Stimulated activated CD4-positive, alpha-beta T cell treated with anti-CD3 and anti-CD28 coated beads, Interleukin-2, amount 100 ng/mL, for 24 hours (primary cell): ENCODE measurements at regions not wholly inside any gene's neighbourhood (a gene's known extent, or its start where the extent isn't known, plus 50 kb on each side); places are given as distances from the start of the nearest gene placed in this dataset.
"Not testable (repeated sequence)": the region's sequence is repeated elsewhere in the genome, so short reads cannot be mapped to it uniquely, and the experiment has no call there.

ENCODE experiments used
- DNase-seq, 2 donors: peaks; one replicate each; pipeline ENCODE4 v3.0.0-alpha.2; 2020

- no peak for DNase-seq
These were observed 71.0 kb downstream of the COQ2 start for GRCh38 chr4:83213640-83214039.

GRCh38 chr4:83212041-83212851 is 72.4 kb downstream of the COQ2 start:
- DNase-seq: peak in 1 of 2 donors; percentile 41

DNA sequence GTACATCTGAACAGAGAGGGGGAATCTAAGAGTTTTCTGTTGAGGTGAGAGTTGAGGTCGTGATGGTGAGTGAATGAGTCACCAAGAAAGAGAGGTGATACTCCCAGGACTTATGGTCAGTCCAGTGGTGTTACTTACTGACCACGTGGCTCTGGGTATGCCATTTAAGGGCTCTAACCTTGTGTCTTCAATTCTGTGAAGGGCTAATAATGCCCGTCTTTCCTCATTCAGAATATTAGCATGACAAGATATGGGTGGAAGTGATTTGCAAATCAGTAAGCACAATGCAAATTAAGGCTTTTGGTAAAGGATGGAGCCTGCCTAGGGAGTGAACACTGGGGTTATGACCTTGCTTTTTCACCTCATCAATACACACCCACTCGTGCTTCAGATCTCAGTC is 75.2 kb downstream of the COQ2 start:
- no peak for DNase-seq

DNA sequence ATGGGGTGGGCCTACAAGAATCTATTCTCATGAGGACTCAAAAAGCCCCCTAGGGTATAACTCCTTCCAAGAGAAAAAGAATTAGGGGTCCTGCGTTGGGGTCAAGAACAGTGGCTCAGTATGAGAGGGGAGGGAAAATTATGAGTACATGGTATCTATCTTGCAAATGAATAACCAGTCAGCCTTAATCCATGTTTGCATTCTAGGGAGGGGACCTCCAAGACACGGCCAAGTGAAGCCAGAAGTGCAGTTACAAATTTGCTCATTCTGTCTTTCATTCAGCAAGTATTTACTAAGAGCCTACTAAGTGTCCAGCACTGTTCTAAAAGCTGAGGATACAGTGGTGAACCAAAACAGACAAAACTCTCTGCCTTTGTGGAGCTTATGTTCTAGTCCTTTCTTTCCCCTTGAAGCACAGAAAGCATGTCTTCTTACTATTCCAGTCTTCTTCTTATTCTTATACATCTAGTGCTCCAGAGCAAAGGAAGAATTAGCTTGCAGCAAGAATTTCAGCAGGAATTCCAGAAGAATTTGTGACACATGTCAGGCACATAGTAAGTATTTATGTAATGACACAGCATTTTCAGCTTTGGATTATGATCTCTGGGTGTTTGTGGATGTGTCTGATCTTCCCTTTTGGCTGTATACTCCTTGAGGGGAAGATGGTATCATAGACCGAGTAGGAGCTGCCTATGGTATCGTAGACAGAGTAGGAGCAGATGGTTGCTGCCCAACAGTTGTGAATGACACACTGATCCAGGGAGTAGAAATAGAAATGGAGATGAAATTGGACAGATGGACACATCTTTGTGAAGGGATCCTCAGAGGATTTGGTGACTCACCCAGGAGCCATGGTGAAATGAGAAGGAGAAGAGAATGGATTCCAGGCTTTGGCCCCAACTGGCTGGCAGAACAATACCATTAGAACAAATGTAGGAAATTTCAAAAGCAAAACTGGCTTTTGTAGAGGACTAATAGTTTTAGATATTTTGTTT is 75.9 kb downstream of the COQ2 start:
- no peak for DNase-seq

DNA sequence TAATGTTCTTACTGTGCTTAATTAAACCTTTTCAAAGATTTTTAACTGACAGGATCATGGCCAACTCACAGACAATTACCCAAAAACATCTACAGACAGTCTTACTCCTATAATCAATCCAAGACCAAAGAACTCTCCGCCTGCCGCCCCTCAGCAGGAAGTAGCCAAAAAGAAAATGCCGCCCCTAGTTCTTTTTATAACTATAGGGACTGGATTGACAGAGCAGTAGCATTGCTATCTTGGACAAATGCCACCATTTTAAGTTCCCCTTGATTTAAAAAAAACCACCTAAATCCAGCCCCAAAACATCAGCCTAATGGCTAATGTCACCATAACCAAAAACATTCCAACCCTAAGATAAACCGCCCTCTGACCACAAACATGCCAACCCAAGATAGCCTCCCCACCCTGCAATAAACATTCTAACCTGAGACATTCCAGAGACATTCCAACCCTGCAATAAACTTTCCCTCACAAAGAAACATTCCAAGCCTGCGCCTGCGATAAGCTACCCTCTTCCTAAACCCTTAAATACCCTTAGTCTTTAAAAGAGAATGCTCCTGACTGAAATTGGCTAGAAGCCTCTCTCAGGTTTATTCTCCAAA is 77.0 kb downstream of the COQ2 start:
- DNase-seq: no peak

- no peak for DNase-seq
These were observed 78.8 kb downstream of the COQ2 start for GRCh38 chr4:83205760-83206159.

- DNase-seq: no peak
These were observed 79.9 kb downstream of the COQ2 start for GRCh38 chr4:83204731-83205130.

DNA sequence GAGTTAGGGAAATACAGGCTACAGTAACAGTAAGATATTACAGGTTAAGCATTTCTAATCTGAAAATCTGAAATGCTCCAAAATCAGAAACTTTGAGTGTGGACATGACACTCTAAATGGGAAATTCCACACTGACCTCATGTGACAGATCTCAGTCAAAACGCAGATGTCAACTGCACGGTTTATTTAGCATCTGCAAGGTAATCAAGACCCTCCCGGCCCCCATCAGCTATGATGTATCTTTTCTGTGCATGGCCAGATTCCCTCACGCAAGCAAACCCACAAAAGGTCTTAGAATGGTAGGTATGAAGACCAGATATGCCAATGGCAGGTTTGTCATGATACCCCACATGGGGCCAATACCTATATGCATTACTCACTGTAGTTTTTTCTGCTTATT is 82.8 kb downstream of the COQ2 start:
- DNase-seq: no peak

DNA sequence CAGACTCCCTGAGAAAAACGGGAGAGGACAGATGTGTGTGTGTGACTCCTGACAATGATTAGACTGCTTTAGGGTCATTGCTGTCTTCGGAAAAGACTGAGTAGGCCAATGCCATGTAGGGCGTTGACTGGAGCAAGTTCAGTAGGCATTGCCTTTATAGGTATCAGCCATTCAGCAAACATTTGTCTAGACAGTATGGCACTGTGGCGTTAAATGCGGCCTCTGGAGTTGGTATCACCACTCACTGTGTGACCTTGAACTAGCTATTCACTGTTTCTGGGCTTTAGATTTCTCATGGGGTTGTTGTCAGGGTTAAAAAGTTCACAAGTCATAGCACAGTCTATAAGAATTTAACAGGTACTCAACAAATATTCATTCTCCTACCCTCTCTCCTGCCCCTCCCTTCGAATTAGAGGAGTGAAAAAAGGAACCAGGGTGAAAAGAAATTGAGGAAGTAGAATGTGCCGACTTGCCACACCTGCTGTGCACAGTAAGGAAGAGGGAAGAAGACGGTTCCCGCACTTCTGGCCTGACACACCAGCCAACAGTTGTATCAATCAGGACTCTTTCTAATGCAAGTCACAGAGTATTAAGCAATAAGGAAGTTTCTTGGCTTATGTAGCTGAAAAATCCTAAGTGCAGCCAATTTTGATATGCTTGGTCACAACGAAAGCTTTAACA is 83.2 kb upstream of the PLAC8 start:
- DNase-seq: no peak

GRCh38 chr4:83196921-83197320 is 82.4 kb upstream of the PLAC8 start:
- DNase-seq: no peak

- DNase-seq: no peak
These were observed 80.7 kb upstream of the PLAC8 start for GRCh38 chr4:83195269-83195668.

GRCh38 chr4:83194588-83194987 is 80.1 kb upstream of the PLAC8 start:
- not testable (repeated sequence) for DNase-seq

DNA sequence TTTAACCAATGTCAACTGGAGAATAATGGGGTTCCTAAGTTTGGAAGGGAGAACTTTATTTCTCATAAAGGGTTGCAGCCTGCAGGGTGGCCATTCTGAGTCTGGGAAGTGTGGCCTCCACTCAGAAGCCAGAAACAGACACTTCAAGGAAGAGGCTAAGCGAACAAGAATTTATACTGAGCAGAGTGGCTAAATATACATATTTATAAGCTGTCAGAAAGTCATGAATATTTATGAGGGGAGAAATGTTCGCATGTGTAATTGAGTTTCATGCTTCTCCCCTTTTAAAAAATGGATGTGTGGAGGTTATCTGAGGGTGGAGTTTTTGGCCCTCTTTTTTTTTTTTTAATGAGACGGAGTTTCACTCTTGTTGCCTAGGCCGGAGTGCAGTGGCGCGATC is 78.1 kb upstream of the PLAC8 start:
- no peak for DNase-seq

- no peak for DNase-seq
These were observed 76.5 kb upstream of the PLAC8 start for GRCh38 chr4:83191026-83191425.

DNA sequence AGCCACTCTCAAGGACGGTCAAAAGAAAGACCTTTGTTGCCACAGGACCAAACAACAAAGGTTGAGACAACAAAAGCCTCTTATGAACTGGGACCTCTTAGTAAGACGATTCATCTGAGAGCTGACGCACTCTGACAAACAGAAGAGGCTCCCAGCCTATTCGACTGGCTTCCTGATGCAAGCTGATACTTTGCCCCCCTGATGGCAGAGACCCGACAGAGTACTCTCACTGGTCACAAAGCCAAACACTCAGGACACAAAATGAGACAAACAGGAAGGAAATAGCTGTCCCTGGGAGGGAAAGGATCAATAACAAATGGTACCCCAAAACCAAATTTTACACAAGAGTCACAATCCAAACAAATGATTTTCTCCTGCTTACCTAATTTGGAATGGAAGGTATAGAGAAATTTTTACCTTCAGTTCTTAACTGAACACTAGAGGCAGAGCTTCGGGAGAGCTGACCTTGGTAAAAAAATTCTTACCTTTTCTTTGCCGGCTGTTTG is 75.2 kb upstream of the PLAC8 start:
- no peak for DNase-seq

- DNase-seq: no peak
These were observed 66.0 kb upstream of the PLAC8 start for GRCh38 chr4:83180431-83180968.

GRCh38 chr4:83179205-83179604 is 64.7 kb upstream of the PLAC8 start:
- DNase-seq: no peak

DNA sequence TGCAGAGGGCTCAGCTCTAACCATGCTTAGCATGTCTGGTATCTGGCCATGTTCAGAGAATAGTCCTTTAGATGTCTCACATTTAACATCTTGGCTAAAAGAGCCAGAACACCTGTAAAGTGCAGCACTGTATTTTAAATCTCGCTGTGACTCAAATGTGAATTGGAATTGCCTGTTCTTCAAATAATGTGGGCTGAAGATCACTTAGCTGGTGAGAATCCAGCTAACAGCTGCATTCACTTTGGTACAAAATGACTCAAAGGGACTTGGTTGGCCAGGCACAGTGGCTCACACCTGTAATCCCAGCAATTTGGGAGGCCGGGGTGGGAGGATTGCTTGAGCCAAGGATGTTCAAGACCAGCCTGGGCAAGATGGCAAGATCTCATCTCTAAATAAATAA is 63.5 kb upstream of the PLAC8 start:
- no peak for DNase-seq

DNA sequence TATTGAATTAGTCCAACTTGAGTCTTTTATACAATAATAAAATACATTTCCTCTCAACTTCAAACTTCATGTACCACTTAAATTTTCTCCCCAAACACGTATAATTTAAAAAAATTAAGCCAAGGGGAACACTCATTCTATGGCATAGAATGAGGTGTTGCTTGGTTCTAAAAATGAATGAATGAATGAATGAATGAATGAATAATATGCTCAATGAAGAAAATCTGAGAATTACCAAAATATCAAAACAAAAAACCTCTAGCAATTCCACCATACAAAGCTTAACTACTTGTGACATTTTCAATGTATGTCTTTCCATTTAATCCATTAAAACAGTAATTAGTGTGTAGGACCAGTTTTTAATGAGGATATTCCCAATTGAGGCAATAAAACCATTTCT is 62.7 kb upstream of the PLAC8 start:
- DNase-seq: no peak

- DNase-seq: no peak
These were observed 60.4 kb upstream of the PLAC8 start for GRCh38 chr4:83174844-83175414.

GRCh38 chr4:83172371-83172770 is 57.8 kb upstream of the PLAC8 start:
- no peak for DNase-seq

GRCh38 chr4:83171436-83172039 is 57.0 kb upstream of the PLAC8 start:
- no peak for DNase-seq
